GM12864 (cell line): ENCODE measurements at regions not wholly inside any gene's neighbourhood (a gene's known extent, or its start where the extent isn't known, plus 50 kb on each side); places are given as distances from the start of the nearest gene placed in this dataset.

ENCODE experiments used
- DNase-seq: peaks from one replicate; pipeline ENCODE4 v3.0.0-alpha.2; 2011; ENCODE audit warnings: low read depth
- H3K4me3 ChIP-seq: 2 replicates; pipeline ENCODE4 v1.5.1; 2011; ENCODE audit warnings: mild to moderate bottlenecking, low read depth, low read length, control low read depth
- TF ChIP-seq, protein P1 (sequence below): IDR thresholded peaks from 2 replicates; pipeline ENCODE4 v1.5.1; 2011; ENCODE audit warnings: low read depth, mild to moderate bottlenecking, moderate library complexity, low read length, control low read depth, inconsistent platforms; ENCODE audit errors: missing control alignments

DNA sequence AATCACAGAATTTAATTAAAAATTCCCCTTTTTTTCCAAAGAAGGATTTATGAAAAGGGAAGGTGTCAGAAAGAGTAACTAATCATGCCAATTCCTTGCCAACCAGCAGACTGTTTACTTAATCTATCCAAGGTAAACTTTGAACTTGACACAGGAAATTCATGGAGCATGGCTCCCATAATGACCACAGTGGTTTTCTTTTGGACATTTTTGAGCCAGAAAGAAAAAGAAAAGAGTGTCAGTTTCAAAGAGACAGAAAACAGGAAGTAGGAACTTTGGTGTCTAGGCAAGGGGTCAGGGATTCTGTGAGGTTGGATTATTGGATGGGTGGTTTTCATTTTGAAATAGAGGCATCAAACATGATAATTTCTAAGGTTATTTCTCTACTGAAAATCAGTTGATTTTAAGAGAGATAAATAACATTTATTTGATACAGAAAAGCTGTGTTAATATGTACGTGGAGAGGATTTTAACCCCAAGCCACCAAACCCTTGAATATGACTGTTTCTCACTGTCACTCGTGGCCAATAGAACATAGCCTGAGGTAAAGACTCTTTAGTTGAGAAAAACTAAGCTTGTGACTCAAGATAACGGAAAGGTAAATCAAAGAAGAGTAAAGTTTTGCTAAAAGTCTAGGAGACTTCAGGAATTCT is 196.1 kb downstream of the TTC6 start:
- TF ChIP-seq, protein P1, sequence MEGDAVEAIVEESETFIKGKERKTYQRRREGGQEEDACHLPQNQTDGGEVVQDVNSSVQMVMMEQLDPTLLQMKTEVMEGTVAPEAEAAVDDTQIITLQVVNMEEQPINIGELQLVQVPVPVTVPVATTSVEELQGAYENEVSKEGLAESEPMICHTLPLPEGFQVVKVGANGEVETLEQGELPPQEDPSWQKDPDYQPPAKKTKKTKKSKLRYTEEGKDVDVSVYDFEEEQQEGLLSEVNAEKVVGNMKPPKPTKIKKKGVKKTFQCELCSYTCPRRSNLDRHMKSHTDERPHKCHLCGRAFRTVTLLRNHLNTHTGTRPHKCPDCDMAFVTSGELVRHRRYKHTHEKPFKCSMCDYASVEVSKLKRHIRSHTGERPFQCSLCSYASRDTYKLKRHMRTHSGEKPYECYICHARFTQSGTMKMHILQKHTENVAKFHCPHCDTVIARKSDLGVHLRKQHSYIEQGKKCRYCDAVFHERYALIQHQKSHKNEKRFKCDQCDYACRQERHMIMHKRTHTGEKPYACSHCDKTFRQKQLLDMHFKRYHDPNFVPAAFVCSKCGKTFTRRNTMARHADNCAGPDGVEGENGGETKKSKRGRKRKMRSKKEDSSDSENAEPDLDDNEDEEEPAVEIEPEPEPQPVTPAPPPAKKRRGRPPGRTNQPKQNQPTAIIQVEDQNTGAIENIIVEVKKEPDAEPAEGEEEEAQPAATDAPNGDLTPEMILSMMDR, result no peak
- no peak overlapping the region for H3K4me3 ChIP-seq

DNA sequence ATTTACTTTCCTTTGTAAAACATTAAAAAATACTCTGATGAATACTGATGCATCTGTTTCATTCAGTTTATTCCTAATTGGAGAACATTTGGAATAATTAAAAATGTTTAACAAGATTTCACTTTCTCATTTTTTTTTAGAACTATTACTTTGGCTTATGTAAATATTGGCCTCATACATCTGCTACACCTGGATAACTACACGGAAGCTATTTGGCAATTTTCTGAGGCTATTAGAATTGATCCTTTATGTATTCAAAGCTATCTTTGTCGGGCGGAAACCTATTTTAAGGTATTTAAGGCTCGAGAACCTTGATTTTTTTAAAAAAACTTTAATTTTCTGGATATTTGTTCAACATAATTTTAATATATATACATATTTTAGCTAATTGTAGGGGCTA is 196.7 kb downstream of the TTC6 start:
- H3K4me3 ChIP-seq, result no peak overlapping the region
- DNase-seq, result no peak
- TF ChIP-seq, protein P1, result no peak

More for the DNA sequence above, 196.1 kb downstream of the TTC6 start:
- no peak for DNase-seq

DNA sequence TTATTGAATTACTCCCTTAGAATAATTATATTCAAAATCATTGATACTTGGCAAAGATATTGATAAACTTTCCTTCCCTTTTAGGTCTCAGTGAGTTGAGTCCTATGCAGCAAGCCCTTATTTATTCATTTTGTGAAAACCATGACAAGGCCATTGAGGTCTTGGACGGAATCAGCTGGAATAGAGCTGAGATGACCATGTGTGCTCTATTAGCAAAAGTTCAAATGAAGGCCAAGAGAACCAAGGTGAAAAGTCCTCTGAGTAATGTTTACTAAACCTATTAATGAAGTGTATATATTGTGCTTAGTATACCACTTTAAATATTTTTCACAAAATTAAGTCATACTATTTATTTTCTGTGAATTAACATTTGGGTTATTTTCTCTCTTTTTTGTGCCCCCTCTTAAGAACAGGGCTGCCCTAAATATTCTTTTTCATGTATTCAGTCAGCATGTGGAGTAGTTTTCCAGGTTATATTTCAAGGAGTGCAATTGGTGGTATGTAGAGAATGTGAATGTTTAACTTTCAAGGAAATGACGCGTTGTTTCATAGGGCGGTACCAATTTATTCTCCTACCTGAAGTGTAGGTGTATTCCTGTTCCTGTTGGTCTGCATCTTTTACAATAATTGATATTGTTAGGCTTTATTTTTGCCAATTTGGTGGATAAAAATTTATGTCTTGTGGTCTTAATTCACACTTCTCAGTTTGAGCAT is 201.4 kb downstream of the TTC6 start:
- H3K4me3 ChIP-seq, result no peak overlapping the region
- TF ChIP-seq, protein P1, result no peak
- no peak for DNase-seq

DNA sequence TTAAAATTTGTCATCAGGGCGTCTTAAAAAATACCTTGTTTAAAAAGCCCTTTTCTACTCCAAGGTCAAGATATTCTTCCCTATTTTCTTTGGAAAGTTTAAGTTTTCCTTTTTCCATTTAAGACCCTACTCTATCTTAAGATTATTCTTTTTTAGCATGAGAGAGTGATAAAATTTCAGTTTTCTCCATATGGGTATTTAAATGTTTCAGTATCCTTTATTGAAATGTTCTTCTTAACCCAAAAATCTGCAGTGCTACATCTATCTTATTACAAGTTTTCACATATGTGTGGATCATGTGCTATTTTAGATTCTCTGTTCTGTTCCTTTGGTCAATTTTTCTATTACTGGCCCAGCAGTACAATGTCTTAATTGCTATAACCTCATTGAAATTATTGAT is 202.2 kb downstream of the TTC6 start:
- DNase-seq, result no peak
- H3K4me3 ChIP-seq, result no peak overlapping the region
- TF ChIP-seq, protein P1, result no peak

DNA sequence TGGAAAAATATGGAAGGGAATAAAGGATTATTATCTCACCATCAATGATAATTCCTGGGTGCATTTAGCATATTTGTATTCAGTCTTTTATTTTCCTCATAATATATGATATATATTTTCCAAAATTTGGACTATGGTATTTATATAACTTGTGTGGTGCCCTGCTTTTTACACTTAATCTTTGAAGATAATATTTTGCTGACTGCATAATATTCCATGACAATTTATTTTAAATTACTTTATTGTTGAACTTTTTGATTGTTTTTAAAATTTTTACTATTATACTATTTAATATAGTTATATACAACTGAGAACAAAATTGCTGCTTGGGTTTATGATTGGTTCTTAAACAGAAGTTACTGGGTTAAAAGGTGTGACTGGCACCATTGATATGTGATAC is 212.3 kb downstream of the TTC6 start:
- TF ChIP-seq, protein P1, result no peak
- no peak for DNase-seq
- no peak overlapping the region for H3K4me3 ChIP-seq

DNA sequence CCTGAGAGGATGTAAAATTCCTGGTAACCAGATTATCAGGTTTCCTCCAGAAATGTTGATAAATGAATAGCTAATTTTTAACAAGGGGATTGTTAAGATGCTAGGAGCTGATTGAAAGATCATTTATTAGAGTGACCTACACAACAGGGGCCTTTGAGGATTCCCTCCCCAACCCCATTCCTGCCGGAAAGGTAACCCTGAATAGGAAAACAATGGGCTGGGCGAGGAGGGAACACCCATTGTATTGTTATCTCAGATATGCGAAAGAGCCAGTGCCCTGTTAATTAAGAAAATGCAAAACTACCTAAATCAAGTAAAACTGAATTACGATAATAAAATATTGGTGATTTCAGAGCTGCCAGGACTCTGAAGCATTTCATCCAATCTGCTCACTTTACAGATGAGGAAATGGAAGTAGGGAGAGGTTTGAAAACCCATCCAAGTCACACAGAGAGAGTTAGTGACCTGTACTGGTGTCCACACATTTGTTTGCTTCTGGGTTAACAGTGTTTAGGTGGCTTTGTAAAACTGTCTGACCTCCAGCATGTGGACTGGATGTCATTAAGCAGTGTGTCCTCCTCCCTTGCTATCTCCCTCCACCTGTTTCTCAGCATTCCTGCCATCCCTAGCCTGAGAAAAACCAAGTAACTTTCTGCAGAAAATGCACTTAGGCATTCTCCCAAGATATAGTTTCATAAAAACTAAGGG is 214.8 kb downstream of the TTC6 start:
- DNase-seq, result no peak

More for the DNA sequence above, 214.8 kb downstream of the TTC6 start:
- no peak overlapping the region for H3K4me3 ChIP-seq
- TF ChIP-seq, protein P1, result no peak
